ENCODE measurements at regions not wholly inside any gene's neighbourhood (a gene's known extent, or its start where the extent isn't known, plus 50 kb on each side); places are given as distances from the start of the nearest gene placed in this dataset.

DNA sequence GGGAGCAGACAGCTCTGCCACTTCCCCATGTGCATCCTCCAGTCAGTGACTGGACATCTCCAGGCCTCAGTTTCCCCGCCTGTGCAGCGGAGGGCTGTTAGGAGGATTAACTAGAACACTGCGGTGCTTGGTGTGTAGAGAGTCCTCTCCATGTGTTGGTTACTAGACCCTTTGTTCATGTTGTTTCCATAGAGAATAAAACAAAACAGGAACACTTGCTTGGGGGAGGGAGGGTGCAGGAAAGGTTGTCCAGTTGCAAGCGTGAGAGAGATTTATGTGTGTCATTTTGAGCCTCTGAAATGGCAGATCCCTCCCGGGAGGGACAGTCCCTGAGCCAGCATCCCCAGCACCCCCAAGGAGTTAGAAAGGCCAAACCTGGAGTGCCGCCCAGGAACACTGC lies 184.0 kb upstream of the LYSMD4 start:
- Histone ChIP-seq H3K36me3 (replicated peaks in 1 of 2; ENCODE audit: control insufficient read depth in 1 of 2, insufficient read depth in 2 of 2, low read length in 2 of 2) (no peaks in the 10 kb centered on the region), H3K4me2 (ENCODE audit: low read depth, low read length) (no peak overlapping the region), H3K27ac (ENCODE audit: extremely low read length, insufficient read depth, low read length) (no peak overlapping the region), H3K9ac (ENCODE audit: insufficient read depth, low read depth, low read length) (no peak overlapping the region), H3K4me3 (replicated peaks in 1 of 3; ENCODE audit: insufficient read depth in 1 of 3, low read depth in 2 of 3, low read length in 3 of 3) (no peak overlapping the region), H3K79me2 (ENCODE audit: insufficient read depth, low read length) (no peaks in the 10 kb centered on the region), H3K27me3 (ENCODE audit: control insufficient read depth in 1 of 2, insufficient read depth in 2 of 2, low read length in 2 of 2) (0 out of 5 replicates have a peak, but pooled peaks cover 0 to 5% of the 10 kb centered on the region in 2 experiments), H2AFZ (ENCODE audit: low read length) (no peak overlapping the region), H4K20me1 (ENCODE audit: insufficient read depth, low read length) (no peaks in the 10 kb centered on the region), H3K4me1 (ENCODE audit: insufficient read depth, low read length) (no peaks in the 10 kb centered on the region), H3K9me3 (ENCODE audit: low read length) (no peaks in the 10 kb centered on the region)
- no peak for ATAC-seq
- TF ChIP-seq ZNF773 (CRISPR knock-in tag; IDR thresholded peaks at IDR 0.05; ENCODE audit: borderline replicate concordance) (no peak), ZFP36 (IDR thresholded peaks at IDR 0.05; ENCODE audit: borderline replicate concordance, low read depth, low read length, partially characterized antibody) (no peak), GPN1 (CRISPR knock-in tag; IDR thresholded peaks at IDR 0.05; ENCODE audit: borderline replicate concordance) (no peak), ZFP37 (CRISPR knock-in tag; IDR thresholded peaks at IDR 0.05; ENCODE audit: borderline replicate concordance) (no peak), ESRRA (CRISPR knock-in tag; IDR thresholded peaks at IDR 0.05; ENCODE audit: low read depth) (no peak)
- TF ChIP-seq, protein P1, sequence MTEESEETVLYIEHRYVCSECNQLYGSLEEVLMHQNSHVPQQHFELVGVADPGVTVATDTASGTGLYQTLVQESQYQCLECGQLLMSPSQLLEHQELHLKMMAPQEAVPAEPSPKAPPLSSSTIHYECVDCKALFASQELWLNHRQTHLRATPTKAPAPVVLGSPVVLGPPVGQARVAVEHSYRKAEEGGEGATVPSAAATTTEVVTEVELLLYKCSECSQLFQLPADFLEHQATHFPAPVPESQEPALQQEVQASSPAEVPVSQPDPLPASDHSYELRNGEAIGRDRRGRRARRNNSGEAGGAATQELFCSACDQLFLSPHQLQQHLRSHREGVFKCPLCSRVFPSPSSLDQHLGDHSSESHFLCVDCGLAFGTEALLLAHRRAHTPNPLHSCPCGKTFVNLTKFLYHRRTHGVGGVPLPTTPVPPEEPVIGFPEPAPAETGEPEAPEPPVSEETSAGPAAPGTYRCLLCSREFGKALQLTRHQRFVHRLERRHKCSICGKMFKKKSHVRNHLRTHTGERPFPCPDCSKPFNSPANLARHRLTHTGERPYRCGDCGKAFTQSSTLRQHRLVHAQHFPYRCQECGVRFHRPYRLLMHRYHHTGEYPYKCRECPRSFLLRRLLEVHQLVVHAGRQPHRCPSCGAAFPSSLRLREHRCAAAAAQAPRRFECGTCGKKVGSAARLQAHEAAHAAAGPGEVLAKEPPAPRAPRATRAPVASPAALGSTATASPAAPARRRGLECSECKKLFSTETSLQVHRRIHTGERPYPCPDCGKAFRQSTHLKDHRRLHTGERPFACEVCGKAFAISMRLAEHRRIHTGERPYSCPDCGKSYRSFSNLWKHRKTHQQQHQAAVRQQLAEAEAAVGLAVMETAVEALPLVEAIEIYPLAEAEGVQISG (CRISPR knock-in tag; IDR thresholded peaks at IDR 0.05): no peak
- intact Hi-C loops (cut with micrococcal nuclease; ENCODE audit: unreplicated experiment) (no loop called here), in situ Hi-C loops (cut with HindIII; ENCODE audit: extremely low pct_ligation_motif_present, low pct_unique_long_range_greater_than_20kb) (no loop called here)
- no peak for FAIRE-seq
- BruUV-seq (replicated peaks): no TSS peak
- no peak for DNase-seq (ENCODE audit: low spot score)
- POLR2A ChIA-PET: no interaction called here
- 59% methylated on average over 6 of the region's 6 CpGs for WGBS (ENCODE audit: low lambda C conversion rate)
- CTCF ChIA-PET (ENCODE audit: low intra/inter-chr PET ratio, low total read pairs): no interaction called here

All from HepG2 (cell line).